Left lung (tissue), 4 donors: ENCODE measurements at regions not wholly inside any gene's neighbourhood (a gene's known extent, or its start where the extent isn't known, plus 50 kb on each side); places are given as distances from the start of the nearest gene placed in this dataset.

Experiments
- ATAC-seq: fragments of 200-7000 bp; cut with Tn5 transposase; one replicate; pipeline ENCODE4 v1.9.1; 2020; ENCODE audit warnings: moderate library complexity
- DNase-seq, 4 donors: peaks; one replicate each; pipeline ENCODE4 v3.0.0-alpha.2; 2013 to 2020
- H3K27ac ChIP-seq, 2 donors: fragments of 200-600 bp; sonication (generic) in 1 of 2; one replicate each; pipeline versions ENCODE4 v1.5.0 to v1.8.0; 2020 to 2021
- H3K27me3 ChIP-seq, 2 donors: fragments of 200-600 bp; sonication (generic) in 1 of 2; one replicate each; pipeline versions ENCODE4 v1.5.0 to v1.8.0; 2020 to 2021
- H3K36me3 ChIP-seq, 2 donors: fragments of 200-600 bp; sonication (generic) in 1 of 2; one replicate each; pipeline versions ENCODE4 v1.5.0 to v1.8.0; 2020 to 2021
- H3K4me1 ChIP-seq, 2 donors: fragments of 200-600 bp; one replicate each; pipeline ENCODE4 v1.8.0; 2021
- H3K4me3 ChIP-seq, 2 donors: fragments of 200-600 bp; sonication (generic) in 1 of 2; one replicate each; pipeline versions ENCODE4 v1.5.0 to v1.8.0; 2020 to 2021; ENCODE audit warnings: mild to moderate bottlenecking in 1 of 2
- H3K9me3 ChIP-seq, 2 donors: fragments of 200-600 bp; sonication (generic) in 1 of 2; one replicate each; pipeline versions ENCODE4 v1.5.0 to v1.8.0; 2020 to 2021
- intact Hi-C, 2 donors: fragments of 100-400 bp; cut with DNase I; formaldehyde crosslinking; loops; one replicate each; pipeline versions ENCODE4 v1.11.2 to v1.14.2; 2022
- TF ChIP-seq, protein P1 (sequence below), 2 donors: fragments of 200-600 bp; sonication (generic) in 1 of 2; IDR thresholded peaks; one replicate each; pipeline versions ENCODE4 v1.5.0 to v1.8.0; 2021; ENCODE audit warnings: antibody characterized with exemption in 2 of 2
- donor health status: DM: no; HTN: yes; CAD: no.
- donor health status: DM: no; HTN: no; CAD: no.

DNA sequence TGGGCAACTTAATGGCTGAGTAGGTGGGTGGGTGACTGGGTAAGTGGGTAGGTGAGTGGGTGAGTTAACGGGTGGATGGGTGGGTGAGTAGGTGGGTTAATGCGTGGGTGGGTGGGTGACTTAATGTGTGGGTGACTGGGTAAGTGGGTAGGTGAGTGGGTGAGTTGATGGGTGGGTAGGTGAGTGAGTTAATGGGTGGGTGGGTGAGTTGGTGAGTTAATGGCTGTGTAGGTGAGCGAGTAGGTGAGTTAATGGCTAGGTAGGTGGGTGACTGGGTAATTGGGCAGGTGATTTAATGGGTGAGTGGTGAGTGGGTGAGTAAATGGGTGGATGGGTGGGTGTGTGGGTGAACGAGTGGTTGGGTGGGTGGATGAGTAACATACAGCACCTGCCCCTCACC lies 243.0 kb upstream of the MGMT start:
- intact Hi-C loops = no loop called here
- no peaks in the 10 kb centered on the region for H3K36me3 ChIP-seq
- TF ChIP-seq, protein P1, sequence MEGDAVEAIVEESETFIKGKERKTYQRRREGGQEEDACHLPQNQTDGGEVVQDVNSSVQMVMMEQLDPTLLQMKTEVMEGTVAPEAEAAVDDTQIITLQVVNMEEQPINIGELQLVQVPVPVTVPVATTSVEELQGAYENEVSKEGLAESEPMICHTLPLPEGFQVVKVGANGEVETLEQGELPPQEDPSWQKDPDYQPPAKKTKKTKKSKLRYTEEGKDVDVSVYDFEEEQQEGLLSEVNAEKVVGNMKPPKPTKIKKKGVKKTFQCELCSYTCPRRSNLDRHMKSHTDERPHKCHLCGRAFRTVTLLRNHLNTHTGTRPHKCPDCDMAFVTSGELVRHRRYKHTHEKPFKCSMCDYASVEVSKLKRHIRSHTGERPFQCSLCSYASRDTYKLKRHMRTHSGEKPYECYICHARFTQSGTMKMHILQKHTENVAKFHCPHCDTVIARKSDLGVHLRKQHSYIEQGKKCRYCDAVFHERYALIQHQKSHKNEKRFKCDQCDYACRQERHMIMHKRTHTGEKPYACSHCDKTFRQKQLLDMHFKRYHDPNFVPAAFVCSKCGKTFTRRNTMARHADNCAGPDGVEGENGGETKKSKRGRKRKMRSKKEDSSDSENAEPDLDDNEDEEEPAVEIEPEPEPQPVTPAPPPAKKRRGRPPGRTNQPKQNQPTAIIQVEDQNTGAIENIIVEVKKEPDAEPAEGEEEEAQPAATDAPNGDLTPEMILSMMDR (IDR thresholded peaks at IDR 0.05) = no peak
- no peak overlapping the region for H3K4me3 ChIP-seq
- ATAC-seq (no peak), DNase-seq (no peak)
- no peaks in the 10 kb centered on the region for H3K9me3 ChIP-seq
- no peak overlapping the region for H3K27ac ChIP-seq
- H3K27me3 ChIP-seq = no peaks in the 10 kb centered on the region
- no peaks in the 10 kb centered on the region for H3K4me1 ChIP-seq

DNA sequence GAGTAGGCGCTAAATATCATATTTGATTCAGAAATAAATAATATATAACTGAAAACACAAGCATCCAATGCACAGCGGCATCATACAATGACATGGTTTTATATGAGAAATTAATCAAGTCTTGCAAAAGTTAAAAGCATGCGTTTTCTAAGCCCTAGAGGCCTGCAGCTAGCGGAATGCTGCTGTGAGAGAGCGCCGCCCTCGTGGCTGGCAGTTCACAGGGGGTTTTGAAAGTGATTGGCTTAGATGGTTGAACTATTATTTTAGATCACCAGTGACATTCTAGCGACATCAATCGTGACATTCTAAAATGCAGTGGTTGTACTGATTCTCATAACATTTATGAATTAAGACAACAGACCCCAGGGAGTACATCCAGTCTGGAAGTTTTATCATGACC lies 235.2 kb upstream of the MGMT start:
- no peaks in the 10 kb centered on the region for H3K27me3 ChIP-seq
- no peak overlapping the region for H3K27ac ChIP-seq
- ATAC-seq (no peak), DNase-seq (no peak)
- H3K36me3 ChIP-seq = no peaks in the 10 kb centered on the region
- no peaks in the 10 kb centered on the region for H3K4me1 ChIP-seq
- intact Hi-C loops = no loop called here
- no peak overlapping the region for H3K4me3 ChIP-seq
- TF ChIP-seq, protein P1 (IDR thresholded peaks at IDR 0.05) = no peak
- H3K9me3 ChIP-seq = no peaks in the 10 kb centered on the region

DNA sequence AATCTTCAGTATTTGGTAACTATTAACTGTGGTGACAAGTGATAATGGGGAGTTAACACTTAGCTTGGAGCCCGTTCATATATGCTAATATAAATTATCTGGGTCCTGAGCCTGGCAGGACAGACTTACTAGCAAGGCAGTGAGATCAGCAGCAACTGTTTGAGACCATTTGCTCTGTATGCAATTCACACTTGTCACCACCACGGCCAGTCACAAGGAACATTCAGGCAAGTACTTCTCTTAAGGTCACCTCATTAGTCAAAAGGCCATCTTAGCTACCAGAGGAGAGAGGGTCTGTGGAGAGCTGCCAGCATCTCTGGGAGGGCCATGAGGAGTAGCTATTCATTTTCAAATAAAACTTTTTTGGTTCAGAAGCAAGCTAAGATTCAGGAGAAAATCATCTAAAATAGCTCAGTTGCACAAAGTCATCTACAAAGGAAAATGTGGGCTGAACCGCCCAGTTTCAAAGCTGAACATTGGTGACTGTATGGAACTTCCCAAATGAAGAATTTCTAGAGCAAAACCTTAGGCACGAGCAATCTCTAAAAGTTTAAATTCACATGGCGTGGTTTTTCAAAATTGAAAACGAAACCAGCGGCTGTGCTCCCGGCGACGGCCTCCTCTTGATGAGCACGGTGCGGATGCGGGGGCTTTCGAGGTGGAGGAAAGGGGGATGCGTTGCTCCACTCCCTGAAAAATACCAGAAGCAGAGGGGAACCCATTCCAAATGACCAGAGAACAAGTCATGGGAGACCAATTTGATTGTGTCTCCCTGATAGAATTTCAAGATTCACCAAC lies 233.5 kb upstream of the MGMT start:
- H3K4me1 ChIP-seq = no peaks in the 10 kb centered on the region

DNA sequence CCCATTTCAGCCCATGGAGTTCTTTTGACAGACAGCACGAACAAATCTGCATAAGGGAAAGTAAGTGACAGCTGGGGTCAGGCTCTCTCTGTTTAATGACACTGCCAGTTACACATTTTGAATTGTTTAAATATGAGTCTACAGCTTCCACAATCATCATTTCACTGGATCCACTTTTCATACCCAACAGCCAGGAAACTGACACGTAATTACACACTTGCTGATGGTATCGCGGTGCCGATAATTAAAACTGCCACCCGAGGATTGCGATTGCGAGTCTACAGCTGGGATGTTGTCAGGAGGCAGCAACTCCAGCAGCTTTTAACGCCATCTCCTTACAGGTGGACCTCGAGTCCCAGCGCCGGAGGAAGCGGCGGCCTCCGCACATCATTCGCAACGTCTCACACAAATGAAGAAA lies 230.8 kb upstream of the MGMT start:
- intact Hi-C loops = no loop called here
- H3K27ac ChIP-seq = no peak overlapping the region
- DNase-seq (no peak), ATAC-seq (no peak)
- no peaks in the 10 kb centered on the region for H3K27me3 ChIP-seq
- H3K36me3 ChIP-seq = no peaks in the 10 kb centered on the region
- H3K4me3 ChIP-seq = no peak overlapping the region
- TF ChIP-seq, protein P1 (IDR thresholded peaks at IDR 0.05) = no peak
- H3K4me1 ChIP-seq = no peaks in the 10 kb centered on the region
- no peaks in the 10 kb centered on the region for H3K9me3 ChIP-seq

More for the DNA sequence above, 233.5 kb upstream of the MGMT start:
- intact Hi-C loops = no loop called here
- ATAC-seq (no peak), DNase-seq (no peak)
- no peaks in the 10 kb centered on the region for H3K36me3 ChIP-seq
- TF ChIP-seq, protein P1 (IDR thresholded peaks at IDR 0.05) = no peak
- H3K27me3 ChIP-seq = no peaks in the 10 kb centered on the region
- no peaks in the 10 kb centered on the region for H3K9me3 ChIP-seq
- H3K27ac ChIP-seq = no peak overlapping the region
- no peak overlapping the region for H3K4me3 ChIP-seq

DNA sequence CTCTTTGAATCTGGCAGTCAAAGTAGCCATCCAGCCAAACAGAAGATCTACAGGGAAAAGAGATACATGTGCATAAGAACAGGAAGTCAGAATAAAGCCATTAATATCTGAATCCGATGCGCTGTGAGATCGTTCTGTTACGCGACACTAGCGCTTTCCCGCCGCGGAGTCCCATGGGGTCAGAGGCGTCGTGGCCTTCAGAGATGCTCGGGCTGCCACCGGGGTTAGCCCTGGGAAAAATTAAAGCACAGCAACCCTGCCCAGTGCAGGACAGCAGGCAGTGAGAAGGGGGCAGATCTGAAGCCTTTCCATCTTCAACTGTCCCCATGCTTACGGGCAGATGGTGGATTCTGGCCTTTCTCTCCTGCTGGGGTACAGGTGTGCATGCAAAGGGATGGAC lies 225.6 kb upstream of the MGMT start:
- ATAC-seq = no peak
- Histone ChIP-seq H3K27me3 (no peaks in the 10 kb centered on the region), H3K4me1 (no peaks in the 10 kb centered on the region), H3K9me3 (no peaks in the 10 kb centered on the region), H3K27ac (no peak overlapping the region), H3K36me3 (no peaks in the 10 kb centered on the region), H3K4me3 (no peak overlapping the region)
- intact Hi-C loops = no loop called here
- TF ChIP-seq, protein P1 (IDR thresholded peaks at IDR 0.05) = no peak
- no peak for DNase-seq
